H9 (cell line): ENCODE measurements at regions not wholly inside any gene's neighbourhood (a gene's known extent, or its start where the extent isn't known, plus 50 kb on each side); places are given as distances from the start of the nearest gene placed in this dataset.

Experiments used
- DNase-seq: peaks from one replicate; pipeline ENCODE4 v3.0.0-alpha.2; 2017
- H2AFZ ChIP-seq: one replicate; pipeline ENCODE4 v1.6.1; 2013; ENCODE audit warnings: mild to moderate bottlenecking, low read length, control low read depth, moderate library complexity
- H2AK5ac ChIP-seq: 2 replicates; pipeline ENCODE4 v1.6.1; 2013; ENCODE audit warnings: low read length, control low read depth, mixed read lengths; ENCODE audit not compliant: insufficient read length
- H2BK120ac ChIP-seq: one replicate; pipeline ENCODE4 v1.6.1; 2013; ENCODE audit warnings: low read depth, mild to moderate bottlenecking, low read length, control low read depth, inconsistent platforms; ENCODE audit not compliant: poor library complexity, severe bottlenecking
- H2BK12ac ChIP-seq: 2 replicates; pipeline ENCODE4 v1.6.1; 2013; ENCODE audit warnings: low read length, control low read depth, mixed read lengths, low read depth; ENCODE audit not compliant: insufficient read length
- H2BK15ac ChIP-seq: 2 replicates; pipeline ENCODE4 v1.6.1; 2013; ENCODE audit warnings: low read depth, low read length, control low read depth
- H2BK20ac ChIP-seq: one replicate; pipeline ENCODE4 v1.6.1; 2013; ENCODE audit warnings: low read depth, mild to moderate bottlenecking, low read length, control low read depth, inconsistent platforms; ENCODE audit not compliant: poor library complexity, severe bottlenecking
- H2BK5ac ChIP-seq: 2 replicates; pipeline ENCODE4 v1.6.1; 2013; ENCODE audit warnings: low read length, control low read depth, mixed read lengths; ENCODE audit not compliant: insufficient read length
- H3K14ac ChIP-seq: 2 replicates; pipeline ENCODE4 v1.6.1; 2013; ENCODE audit warnings: low read length, control low read depth; ENCODE audit not compliant: insufficient read depth
- H3K18ac ChIP-seq: 2 replicates; pipeline ENCODE4 v1.6.1; 2013; ENCODE audit warnings: low read depth, mild to moderate bottlenecking, mixed read lengths, low read length, control low read depth; ENCODE audit not compliant: insufficient read length
- H3K23ac ChIP-seq: 2 replicates; pipeline ENCODE4 v1.6.1; 2013; ENCODE audit warnings: low read length, control low read depth, mixed read lengths, low read depth; ENCODE audit not compliant: insufficient read length
- H3K23me2 ChIP-seq: 2 replicates; pipeline ENCODE4 v1.6.1; 2013; ENCODE audit warnings: low read depth, mild to moderate bottlenecking, mixed read lengths, low read length, control low read depth; ENCODE audit not compliant: insufficient read length, poor library complexity, severe bottlenecking
- H3K27ac ChIP-seq: 2 replicates; pipeline ENCODE4 v1.5.1; 2013; ENCODE audit warnings: low read length, control low read depth, mixed read lengths, low read depth; ENCODE audit not compliant: insufficient read length
- H3K27me3 ChIP-seq: 2 replicates; pipeline ENCODE4 v1.6.1; 2013; ENCODE audit warnings: low read length, control low read depth, inconsistent platforms; ENCODE audit not compliant: insufficient read depth
- H3K4ac ChIP-seq: 2 replicates; pipeline ENCODE4 v1.6.1; 2013; ENCODE audit warnings: low read depth, mild to moderate bottlenecking, control low read depth, inconsistent platforms, low read length, moderate library complexity
- H3K4me1 ChIP-seq: 2 replicates; pipeline ENCODE4 v1.6.1; 2013; ENCODE audit warnings: low read length, control low read depth, inconsistent platforms; ENCODE audit not compliant: insufficient read depth
- H3K4me2 ChIP-seq: 2 replicates; pipeline ENCODE4 v1.6.1; 2013; ENCODE audit warnings: low read length, control low read depth, mixed read lengths; ENCODE audit not compliant: insufficient read length, insufficient read depth
- H3K56ac ChIP-seq: 2 replicates; pipeline ENCODE4 v1.6.1; 2013; ENCODE audit warnings: low read depth, mild to moderate bottlenecking, mixed read lengths, low read length, control low read depth; ENCODE audit not compliant: insufficient read length
- H3K79me1 ChIP-seq: 2 replicates; pipeline ENCODE4 v1.6.1; 2013; ENCODE audit warnings: low read depth, mild to moderate bottlenecking, moderate library complexity, low read length, control low read depth, inconsistent platforms; ENCODE audit not compliant: insufficient read depth, poor library complexity, severe bottlenecking
- H3K79me2 ChIP-seq: 2 replicates; pipeline ENCODE4 v1.6.1; 2013; ENCODE audit warnings: low read length, control low read depth, inconsistent platforms; ENCODE audit not compliant: insufficient read depth
- H3K9ac ChIP-seq: 2 replicates; pipeline ENCODE4 v1.6.1; 2013; ENCODE audit warnings: low read length, control low read depth, mixed read lengths; ENCODE audit not compliant: insufficient read length; ENCODE audit errors: extremely low read depth
- H3K9me3 ChIP-seq: one replicate; pipeline ENCODE4 v1.6.1; 2013; ENCODE audit warnings: low read depth, low read length, inconsistent platforms; ENCODE audit not compliant: control insufficient read depth
- H3T11ph ChIP-seq: one replicate; pipeline ENCODE4 v1.6.1; 2013; ENCODE audit warnings: mild to moderate bottlenecking, low read length, control low read depth, inconsistent platforms
- H4K20me1 ChIP-seq: one replicate; pipeline ENCODE4 v1.6.1; 2013; ENCODE audit not compliant: control insufficient read depth, insufficient read length, insufficient read depth
- H4K5ac ChIP-seq: 2 replicates; pipeline ENCODE4 v1.6.1; 2013; ENCODE audit warnings: low read depth, mild to moderate bottlenecking, mixed read lengths, low read length, control low read depth; ENCODE audit not compliant: insufficient read length
- H4K8ac ChIP-seq: replicated peaks from 2 replicates; pipeline ENCODE4 v1.6.1; 2013; ENCODE audit warnings: low read length, control low read depth, mixed read lengths, low read depth; ENCODE audit not compliant: insufficient read length
- H4K91ac ChIP-seq: 2 replicates; pipeline ENCODE4 v1.6.1; 2013; ENCODE audit warnings: low read depth, mild to moderate bottlenecking, moderate library complexity, mixed read lengths, low read length, control low read depth; ENCODE audit not compliant: insufficient read length
- H3K27ac Mint-ChIP-seq, 3 experiments: 2 replicates in 2 of 3; 3 replicates in 1 of 3; pipeline ENCODE4 v1.8.0; 2020 to 2021; ENCODE audit warnings: mixed read lengths in 3 of 3, mild to moderate bottlenecking in 1 of 3, moderate library complexity in 1 of 3
- H3K27me3 Mint-ChIP-seq: 2 replicates; pipeline ENCODE4 v1.8.0; 2021; ENCODE audit warnings: low read depth, mild to moderate bottlenecking, moderate library complexity, mixed read lengths
- H3K36me3 Mint-ChIP-seq, 3 experiments: 2 replicates in 2 of 3; 3 replicates in 1 of 3; pipeline ENCODE4 v1.8.0; 2020 to 2021; ENCODE audit warnings: low read depth in 3 of 3, mixed read lengths in 3 of 3; ENCODE audit not compliant: insufficient read depth in 1 of 3
- H3K4me1 Mint-ChIP-seq, 2 experiments: 2 replicates each; pipeline ENCODE4 v1.8.0; 2020; ENCODE audit warnings: mixed read lengths in 2 of 2
- H3K4me3 Mint-ChIP-seq, 2 experiments: 2 replicates in 1 of 2; 3 replicates in 1 of 2; pipeline ENCODE4 v1.8.0; 2020 to 2021; ENCODE audit warnings: mild to moderate bottlenecking in 2 of 2, mixed read lengths in 2 of 2, moderate library complexity in 1 of 2
- H3K9me3 Mint-ChIP-seq, 2 experiments: 2 replicates in 1 of 2; 3 replicates in 1 of 2; pipeline ENCODE4 v1.8.0; 2020; ENCODE audit warnings: mild to moderate bottlenecking in 2 of 2, mixed read lengths in 2 of 2, moderate library complexity in 1 of 2
- CTCF ChIP-seq: fragments of 200-600 bp; sonication (generic); conservative IDR thresholded peaks from 3 replicates; pipeline ENCODE4 v1.8.0; 2021; ENCODE audit warnings: antibody characterized with exemption, mild to moderate bottlenecking
- WGBS: extraction: QIAGEN DNeasy Blood & Tissue Kit; methylation state at CpG from one replicate; pipeline ENCODE4 v1.1.7; 2013; ENCODE audit warnings: missing lambda C conversion rate, low lambda C conversion rate, mixed read lengths; ENCODE audit not compliant: insufficient read length; ENCODE audit errors: extremely low coverage; 5-methylcytosine and 5-hydroxymethylcytosine counted together

DNA sequence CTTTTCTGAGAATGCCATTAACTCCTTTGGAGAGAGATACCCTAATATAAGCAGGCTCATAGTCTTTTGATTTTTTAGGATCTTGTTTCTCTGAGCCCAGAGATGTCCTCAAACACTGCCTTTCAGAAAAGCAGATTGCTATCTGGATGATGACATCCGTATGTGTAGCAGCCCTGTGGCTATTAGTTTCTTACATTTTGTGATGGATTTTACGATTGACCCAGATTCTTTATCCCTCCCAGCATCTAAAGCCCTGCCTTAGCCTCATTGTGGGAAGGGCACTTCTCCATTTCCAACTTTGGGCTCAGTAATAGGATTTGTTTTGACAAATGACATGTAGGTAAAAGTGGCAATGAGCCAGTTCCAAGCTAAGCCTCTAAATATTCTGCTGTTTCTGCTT, 300.3 kb downstream of the TTLL7 start:
- Mint-ChIP-seq H3K27ac (no peak overlapping the region), H3K36me3 (peaks cover 4 to 11% (median 5%) of the 10 kb centered on the region in 3 experiments), H3K9me3 (peaks cover 6 to 9% of the 10 kb centered on the region in 2 experiments), H3K4me1 (peaks cover 38% of the 10 kb centered on the region in 2 experiments), H3K4me3 (no peak overlapping the region), H3K27me3 (peaks cover 1% of the 10 kb centered on the region)
- Histone ChIP-seq H3K27ac (no peak overlapping the region), H4K8ac (no peak overlapping the region), H4K91ac (no peak overlapping the region), H4K20me1 (no peaks in the 10 kb centered on the region), H3K4me2 (no peak overlapping the region), H4K5ac (no peak overlapping the region), H3K9me3 (no peaks in the 10 kb centered on the region), H2AFZ (no peak overlapping the region), H3K27me3 (no peaks in the 10 kb centered on the region), H3T11ph (no peak overlapping the region), H3K4me1 (peaks cover 7% of the 10 kb centered on the region; the same call in 1 of the 2 replicates), H3K79me2 (no peaks in the 10 kb centered on the region), H2BK15ac (no peak overlapping the region), H2BK20ac (no peak overlapping the region), H3K4ac (no peak overlapping the region), H3K23me2 (no peaks in the 10 kb centered on the region), H3K79me1 (no peaks in the 10 kb centered on the region), H2BK12ac (no peak overlapping the region), H3K23ac (no peak overlapping the region), H2BK5ac (no peak overlapping the region), H2BK120ac (no peak overlapping the region), H2AK5ac (no peak overlapping the region), H3K14ac (no peak overlapping the region), H3K9ac (no peak overlapping the region), H3K56ac (no peak overlapping the region), H3K18ac (no peak overlapping the region)
- DNase-seq, result no peak
- no CpG with 5 or more reads among the region's 2 CpGs for WGBS
- no peak for TF ChIP-seq CTCF
